SK-N-SH (cell line): ENCODE measurements at regions not wholly inside any gene's neighbourhood (a gene's known extent, or its start where the extent isn't known, plus 50 kb on each side); places are given as distances from the start of the nearest gene placed in this dataset.
"Not testable (repeated sequence)": the region's sequence is repeated elsewhere in the genome, so short reads cannot be mapped to it uniquely, and the experiment has no call there.

Source experiments
- CTCF ChIA-PET: fragments of 300-600, 350-600 bp; formaldehyde crosslinking; extraction: SDS; loops from one replicate; lab custom pipeline; 2021; lab: Yijun Ruan, JAX
- POLR2A ChIA-PET: fragments of 350-600 bp; sonication (Branson Sonifier 250); formaldehyde crosslinking; extraction: SDS; loops from one replicate; lab custom pipeline; 2020; ENCODE audit warnings: antibody characterized with exemption, inconsistent platforms; lab: Yijun Ruan, JAX
- DNase-seq: peaks from one replicate; pipeline ENCODE4 v3.0.0; 2012
- H2AFZ ChIP-seq: fragments of 200-600 bp; sonication (generic); 2 replicates; pipeline ENCODE4 v1.8.1; 2016; ENCODE audit warnings: antibody characterized with exemption, mild to moderate bottlenecking, low read depth
- H3F3A ChIP-seq: fragments of 200-600 bp; sonication (generic); replicated peaks from 2 replicates; pipeline ENCODE3; 2016; ENCODE audit warnings: antibody characterized with exemption, mild to moderate bottlenecking; ENCODE audit not compliant: insufficient read depth
- H3K27ac ChIP-seq, 2 experiments: fragments of 200-500 bp in 1 of 2; fragments of 200-600 bp in 1 of 2; sonication (Bioruptor generic) in 1 of 2; sonication (generic), shearing (Covaris generic) in 1 of 2; 2 replicates each; pipeline versions ENCODE4 v1.5.1 to v1.6.1; 2014 to 2016; ENCODE audit warnings: low read depth in 2 of 2, inconsistent platforms in 1 of 2, low read length in 1 of 2, mild to moderate bottlenecking in 1 of 2, mixed read lengths in 1 of 2
- H3K27me3 ChIP-seq: fragments of 200-600 bp; sonication (generic), shearing (Covaris generic); 2 replicates; pipeline ENCODE4 v1.6.1; 2016; ENCODE audit warnings: mixed run types; ENCODE audit not compliant: insufficient read depth
- H3K36me3 ChIP-seq, 2 experiments: fragments of 200-500 bp in 1 of 2; fragments of 200-600 bp in 1 of 2; sonication (Bioruptor generic) in 1 of 2; sonication (generic) in 1 of 2; replicated peaks in 1 of 2; 2 replicates each; pipeline versions ENCODE3 to v1.5.1; 2014 to 2016; ENCODE audit warnings: low read length in 1 of 2, mild to moderate bottlenecking in 1 of 2; ENCODE audit not compliant: insufficient read depth in 2 of 2, control insufficient read depth in 1 of 2
- H3K4me1 ChIP-seq, 2 experiments: fragments of 200-500 bp in 1 of 2; fragments of 200-600 bp in 1 of 2; sonication (Bioruptor generic) in 1 of 2; sonication (generic), shearing (Covaris generic) in 1 of 2; 2 replicates each; pipeline versions ENCODE4 v1.5.1 to v1.6.1; 2014 to 2016; ENCODE audit warnings: low read depth in 1 of 2, low read length in 1 of 2, mixed run types in 1 of 2; ENCODE audit not compliant: insufficient read depth in 2 of 2, control insufficient read depth in 1 of 2
- H3K4me2 ChIP-seq: fragments of 200-600 bp; sonication (generic), shearing (Covaris generic); 2 replicates; pipeline ENCODE4 v1.6.1; 2017; ENCODE audit warnings: mixed run types
- H3K4me3 ChIP-seq, 2 experiments: fragments of 200-500 bp in 1 of 2; fragments of 200-600 bp in 1 of 2; sonication (Bioruptor generic) in 1 of 2; sonication (generic), shearing (Covaris generic) in 1 of 2; 2 replicates each; pipeline versions ENCODE4 v1.5.1 to v1.8.1; 2014 to 2016; ENCODE audit warnings: low read depth in 2 of 2, inconsistent platforms in 1 of 2, low read length in 1 of 2, mild to moderate bottlenecking in 1 of 2, mixed read lengths in 1 of 2, moderate library complexity in 1 of 2
- H3K79me2 ChIP-seq: fragments of 200-600 bp; sonication (generic); 2 replicates; pipeline ENCODE4 v1.8.1; 2017; ENCODE audit warnings: mild to moderate bottlenecking; ENCODE audit not compliant: insufficient read depth
- H3K9ac ChIP-seq: fragments of 200-600 bp; sonication (generic); 2 replicates; pipeline ENCODE4 v1.6.1; 2017; ENCODE audit warnings: mixed run types
- H3K9me2 ChIP-seq: fragments of 200-600 bp; sonication (generic); 2 replicates; pipeline ENCODE4 v1.6.1; 2017; ENCODE audit warnings: mixed run types
- H3K9me3 ChIP-seq: fragments of 200-600 bp; sonication (generic); 2 replicates; pipeline ENCODE4 v1.6.1; 2017; ENCODE audit warnings: mixed run types, mild to moderate bottlenecking, moderate library complexity
- H4K20me1 ChIP-seq: fragments of 200-600 bp; sonication (generic); 2 replicates; pipeline ENCODE4 v1.6.1; 2017; ENCODE audit warnings: mild to moderate bottlenecking, mixed run types; ENCODE audit not compliant: insufficient read depth
- CHD2 ChIP-seq: fragments of 150-350 bp; IDR thresholded peaks from 2 replicates; pipeline ENCODE4 v1.6.1; 2018; ENCODE audit warnings: low read length; ENCODE audit not compliant: partially characterized antibody
- EZH2phosphoT487 ChIP-seq: fragments of 200-600 bp; sonication (generic); IDR thresholded peaks from 2 replicates; pipeline ENCODE4 v1.6.1; 2017; ENCODE audit warnings: low read depth, mixed run types, mild to moderate bottlenecking, antibody characterized with exemption, moderate library complexity, borderline replicate concordance
- FOXJ3 ChIP-seq: sonication (generic); formaldehyde crosslinking; IDR thresholded peaks from 2 replicates; pipeline ENCODE4 v1.5.1; 2020; ENCODE audit warnings: mild to moderate bottlenecking, missing genetic modification reagents
- JUND ChIP-seq: IDR thresholded peaks from 2 replicates; pipeline ENCODE4 v1.4.0; 2012
- NFIC ChIP-seq: IDR thresholded peaks from 2 replicates; pipeline ENCODE4 v1.4.0; 2012; ENCODE audit warnings: borderline replicate concordance
- NRF1 ChIP-seq: IDR thresholded peaks from 2 replicates; pipeline ENCODE4 v1.6.1; 2012; ENCODE audit warnings: low read depth, mild to moderate bottlenecking, low read length
- POLR2AphosphoS5 ChIP-seq: IDR thresholded peaks from 2 replicates; pipeline ENCODE4 v1.6.1; 2012; ENCODE audit warnings: low read depth, low read length
- SMC3 ChIP-seq: IDR thresholded peaks from 2 replicates; pipeline ENCODE4 v1.6.1; 2012; ENCODE audit warnings: low read depth, low read length, improper control_type of control experiment
- TEAD4 ChIP-seq: IDR thresholded peaks from 2 replicates; pipeline ENCODE4 v1.4.0; 2012; ENCODE audit warnings: mild to moderate bottlenecking, borderline replicate concordance; ENCODE audit not compliant: insufficient read depth
- WGBS: methylation state at CpG from one replicate; pipeline ENCODE4 v1.1.6; 2017; ENCODE audit warnings: low lambda C conversion rate; 5-methylcytosine and 5-hydroxymethylcytosine counted together
- TF ChIP-seq, protein P1 (sequence below): fragments of 150-350 bp; IDR thresholded peaks from 2 replicates; pipeline ENCODE4 v1.6.1; 2016; ENCODE audit warnings: mild to moderate bottlenecking, low read depth, low read length
- TF ChIP-seq, protein P2 (sequence below): IDR thresholded peaks from 2 replicates; pipeline ENCODE4; 2012
- TF ChIP-seq, protein P3 (sequence below): fragments of 150-350 bp; IDR thresholded peaks from 2 replicates; pipeline ENCODE4 v1.6.1; 2017; ENCODE audit warnings: antibody characterized with exemption, low read length, low read depth, borderline replicate concordance
- TF ChIP-seq, protein P4 (sequence below): IDR thresholded peaks from 2 replicates; pipeline ENCODE4 v1.4.0; 2012; ENCODE audit warnings: low read depth

DNA sequence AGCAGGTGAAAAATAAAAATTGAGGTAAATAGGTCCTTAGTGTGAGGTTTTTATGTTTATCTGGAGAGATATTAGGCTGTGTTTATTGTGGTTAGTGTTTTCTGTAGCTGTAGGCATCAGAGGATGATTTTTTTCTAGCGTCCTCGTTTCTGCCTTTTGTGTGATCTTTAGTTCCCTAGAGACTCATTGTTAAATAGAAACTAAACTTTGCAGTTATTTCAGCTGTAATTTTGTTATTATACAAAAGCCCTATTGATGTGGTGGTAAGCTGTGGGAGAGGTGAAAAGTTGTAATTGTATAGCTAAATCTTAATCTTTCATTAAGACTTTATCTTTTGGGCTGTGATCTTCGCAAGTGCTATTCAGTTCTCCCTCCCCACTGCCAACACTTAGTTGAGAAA lies 340.3 kb downstream of the CYLC2 start:
- Histone ChIP-seq H3K4me1 (no peaks in the 10 kb centered on the region), H3K9ac (no peak overlapping the region), H3K9me3 (no peaks in the 10 kb centered on the region), H3K4me3 (no peak overlapping the region), H3K9me2 (no peaks in the 10 kb centered on the region), H3F3A (no peaks in the 10 kb centered on the region), H3K27ac (no peak overlapping the region), H3K4me2 (no peak overlapping the region), H4K20me1 (no peaks in the 10 kb centered on the region), H3K27me3 (no peaks in the 10 kb centered on the region), H3K79me2 (no peaks in the 10 kb centered on the region), H2AFZ (no peak overlapping the region), H3K36me3 (no peaks in the 10 kb centered on the region)
- DNase-seq: no peak
- 11% methylated on average over 3 of the region's 3 CpGs for WGBS
- CTCF ChIA-PET: interaction anchor here (0.9 kb wide), 1 partner anchor 14 kb away, joined by 3 read pairs; no protein-coding TSS in a partner anchor
- TF ChIP-seq TEAD4 (no peak), NRF1 (no peak), JUND (no peak), EZH2phosphoT487 (no peak)
- TF ChIP-seq, protein P1, sequence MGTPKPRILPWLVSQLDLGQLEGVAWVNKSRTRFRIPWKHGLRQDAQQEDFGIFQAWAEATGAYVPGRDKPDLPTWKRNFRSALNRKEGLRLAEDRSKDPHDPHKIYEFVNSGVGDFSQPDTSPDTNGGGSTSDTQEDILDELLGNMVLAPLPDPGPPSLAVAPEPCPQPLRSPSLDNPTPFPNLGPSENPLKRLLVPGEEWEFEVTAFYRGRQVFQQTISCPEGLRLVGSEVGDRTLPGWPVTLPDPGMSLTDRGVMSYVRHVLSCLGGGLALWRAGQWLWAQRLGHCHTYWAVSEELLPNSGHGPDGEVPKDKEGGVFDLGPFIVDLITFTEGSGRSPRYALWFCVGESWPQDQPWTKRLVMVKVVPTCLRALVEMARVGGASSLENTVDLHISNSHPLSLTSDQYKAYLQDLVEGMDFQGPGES: no peak
- POLR2A ChIA-PET: no interaction called here

DNA sequence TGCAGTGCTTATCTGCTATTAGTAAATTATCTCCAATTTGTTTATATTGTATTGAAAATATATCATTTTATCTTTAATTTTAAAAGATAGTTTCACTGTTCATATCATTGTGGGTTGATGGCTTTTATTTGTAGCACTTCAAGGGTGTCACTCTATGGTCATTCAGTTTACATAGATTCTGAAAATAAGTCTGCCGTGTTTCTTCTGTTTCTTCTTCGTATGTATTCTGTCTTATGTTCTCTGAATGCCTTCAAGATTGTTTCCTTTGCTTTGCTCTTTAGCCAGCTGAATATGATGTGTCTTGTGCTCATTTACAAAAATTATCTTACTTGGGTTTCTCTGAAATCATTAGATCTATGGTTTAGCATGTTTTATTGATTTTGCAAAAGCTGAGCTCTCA lies 359.9 kb downstream of the CYLC2 start:
- no peak overlapping the region for H3K4me3 ChIP-seq
- no peak overlapping the region for H2AFZ ChIP-seq
- H3K4me1 ChIP-seq: no peaks in the 10 kb centered on the region
- no peak for DNase-seq
- POLR2A ChIA-PET: no interaction called here
- H4K20me1 ChIP-seq: no peaks in the 10 kb centered on the region
- H3K4me2 ChIP-seq: no peak overlapping the region
- TF ChIP-seq SMC3 (no peak), POLR2AphosphoS5 (no peak), FOXJ3 (CRISPR knock-in tag) (no peak), NFIC (no peak), CHD2 (no peak)
- TF ChIP-seq, protein P2, sequence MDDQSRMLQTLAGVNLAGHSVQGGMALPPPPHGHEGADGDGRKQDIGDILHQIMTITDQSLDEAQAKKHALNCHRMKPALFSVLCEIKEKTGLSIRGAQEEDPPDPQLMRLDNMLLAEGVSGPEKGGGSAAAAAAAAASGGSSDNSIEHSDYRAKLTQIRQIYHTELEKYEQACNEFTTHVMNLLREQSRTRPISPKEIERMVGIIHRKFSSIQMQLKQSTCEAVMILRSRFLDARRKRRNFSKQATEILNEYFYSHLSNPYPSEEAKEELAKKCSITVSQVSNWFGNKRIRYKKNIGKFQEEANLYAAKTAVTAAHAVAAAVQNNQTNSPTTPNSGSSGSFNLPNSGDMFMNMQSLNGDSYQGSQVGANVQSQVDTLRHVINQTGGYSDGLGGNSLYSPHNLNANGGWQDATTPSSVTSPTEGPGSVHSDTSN: no peak
- TF ChIP-seq, protein P3, sequence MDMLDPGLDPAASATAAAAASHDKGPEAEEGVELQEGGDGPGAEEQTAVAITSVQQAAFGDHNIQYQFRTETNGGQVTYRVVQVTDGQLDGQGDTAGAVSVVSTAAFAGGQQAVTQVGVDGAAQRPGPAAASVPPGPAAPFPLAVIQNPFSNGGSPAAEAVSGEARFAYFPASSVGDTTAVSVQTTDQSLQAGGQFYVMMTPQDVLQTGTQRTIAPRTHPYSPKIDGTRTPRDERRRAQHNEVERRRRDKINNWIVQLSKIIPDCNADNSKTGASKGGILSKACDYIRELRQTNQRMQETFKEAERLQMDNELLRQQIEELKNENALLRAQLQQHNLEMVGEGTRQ: no peak
- TF ChIP-seq, protein P4, sequence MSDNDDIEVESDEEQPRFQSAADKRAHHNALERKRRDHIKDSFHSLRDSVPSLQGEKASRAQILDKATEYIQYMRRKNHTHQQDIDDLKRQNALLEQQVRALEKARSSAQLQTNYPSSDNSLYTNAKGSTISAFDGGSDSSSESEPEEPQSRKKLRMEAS: no peak
- TF ChIP-seq, all 33 proteins: peak for 0
- H3K9ac ChIP-seq: no peak overlapping the region
- H3K9me3 ChIP-seq: 0 out of 2 replicates have a peak, but pooled peaks cover 9% of the 10 kb centered on the region
- H3K27ac ChIP-seq: no peak overlapping the region
- no peaks in the 10 kb centered on the region for H3K79me2 ChIP-seq
- no peaks in the 10 kb centered on the region for H3K9me2 ChIP-seq
- H3K27me3 ChIP-seq: no peaks in the 10 kb centered on the region
- CTCF ChIA-PET: no interaction called here
- no peaks in the 10 kb centered on the region for H3F3A ChIP-seq
- no peaks in the 10 kb centered on the region for H3K36me3 ChIP-seq
- WGBS: 3% methylated on average over 2 of the region's 2 CpGs

DNA sequence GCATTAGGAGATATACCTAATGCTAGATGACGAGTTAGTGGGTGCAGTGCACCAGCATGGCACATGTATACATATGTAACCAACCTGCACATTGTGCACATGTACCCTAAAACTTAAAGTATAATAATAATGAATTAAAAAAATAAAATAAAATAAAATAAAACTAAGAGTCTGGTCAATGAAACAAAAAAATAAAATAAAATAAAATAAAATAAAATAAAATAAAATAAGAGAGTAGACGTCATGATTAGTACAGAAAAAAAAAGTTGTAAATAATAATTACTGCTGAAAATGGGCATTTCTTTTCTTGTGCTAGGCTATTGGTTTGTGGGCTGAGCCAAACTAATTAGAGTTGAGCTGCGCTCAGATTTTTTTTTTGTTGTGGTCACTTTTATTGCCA lies 362.8 kb downstream of the CYLC2 start:
- H3K9me2 ChIP-seq, H4K20me1 ChIP-seq, H3K27me3 ChIP-seq, CTCF ChIA-PET, H3K9me3 ChIP-seq, DNase-seq, H2AFZ ChIP-seq, H3F3A ChIP-seq, H3K4me3 ChIP-seq, H3K27ac ChIP-seq, H3K9ac ChIP-seq, H3K4me2 ChIP-seq, POLR2A ChIA-PET, H3K79me2 ChIP-seq, H3K36me3 ChIP-seq, H3K4me1 ChIP-seq: not testable (repeated sequence)
- 16% methylated on average over 3 of the region's 3 CpGs for WGBS
